ENCODE measurements at regions not wholly inside any gene's neighbourhood (a gene's known extent, or its start where the extent isn't known, plus 50 kb on each side); places are given as distances from the start of the nearest gene placed in this dataset.

DNA sequence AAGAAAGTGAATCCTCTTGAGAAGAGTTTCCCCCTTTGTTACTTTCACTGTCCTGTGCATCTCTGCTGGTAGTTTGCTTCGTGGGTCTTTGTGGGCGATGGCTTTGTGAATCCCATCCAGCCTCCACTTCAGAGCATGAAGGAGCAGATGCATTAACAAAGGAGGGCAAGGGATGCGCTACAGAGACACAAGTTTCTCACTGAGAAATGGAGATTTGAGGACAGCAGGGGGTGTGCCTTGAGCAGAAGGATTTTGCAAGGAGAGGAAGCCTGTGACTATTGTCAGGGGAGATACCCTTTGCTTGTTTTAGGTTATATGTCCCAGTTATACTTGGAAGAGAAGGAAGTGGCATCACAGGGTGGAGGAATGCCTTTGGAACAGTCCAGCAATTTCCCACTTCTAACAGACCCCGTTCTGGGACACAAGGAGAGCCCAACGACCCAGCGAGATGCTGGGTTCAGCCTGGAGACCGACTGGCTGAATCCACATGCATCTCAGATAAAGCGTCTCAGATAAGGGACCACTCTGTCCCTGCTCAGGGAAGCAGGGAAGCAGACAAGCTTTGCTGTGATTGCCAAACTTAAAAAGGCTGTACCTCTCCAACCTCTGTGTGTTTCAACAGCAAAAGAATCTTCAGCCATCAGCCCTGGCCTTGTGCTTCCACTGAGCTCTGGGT lies 314.6 kb upstream of the GATB start:
- DNase-seq (ENCODE audit: low spot score): no peak

DNA sequence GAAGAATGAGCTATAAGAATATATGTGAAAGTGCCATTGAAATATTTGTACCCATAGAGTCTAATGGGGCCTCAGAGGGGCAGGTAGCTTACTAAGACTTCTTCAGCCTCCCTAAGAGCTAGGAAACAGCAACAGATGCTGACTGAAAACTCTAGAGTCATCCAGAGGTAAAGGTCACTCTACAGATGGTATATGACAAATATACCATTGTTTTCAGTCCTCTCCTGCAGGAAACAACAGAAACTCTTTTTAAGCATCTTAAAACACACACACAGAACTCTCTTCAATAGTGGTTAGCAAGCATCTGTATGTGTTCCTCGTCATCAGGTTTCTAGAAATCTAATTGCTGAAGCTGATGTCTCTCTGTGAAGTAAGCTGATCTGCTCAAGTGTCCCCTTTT lies 313.8 kb upstream of the GATB start:
- Histone ChIP-seq H3K4me1 (replicated peaks) (no peaks in the 10 kb centered on the region), H3K36me3 (no peaks in the 10 kb centered on the region), H3K27me3 (replicated peaks; ENCODE audit: insufficient read depth) (no peaks in the 10 kb centered on the region), H3K27ac (no peak overlapping the region), H3K9me3 (no peaks in the 10 kb centered on the region), H3K4me3 (no peak overlapping the region)
- TF ChIP-seq POLR2AphosphoS5 (IDR thresholded peaks at IDR 0.05) (no peak), POLR2A (IDR thresholded peaks at IDR 0.05) (no peak)
- TF ChIP-seq, protein P1, sequence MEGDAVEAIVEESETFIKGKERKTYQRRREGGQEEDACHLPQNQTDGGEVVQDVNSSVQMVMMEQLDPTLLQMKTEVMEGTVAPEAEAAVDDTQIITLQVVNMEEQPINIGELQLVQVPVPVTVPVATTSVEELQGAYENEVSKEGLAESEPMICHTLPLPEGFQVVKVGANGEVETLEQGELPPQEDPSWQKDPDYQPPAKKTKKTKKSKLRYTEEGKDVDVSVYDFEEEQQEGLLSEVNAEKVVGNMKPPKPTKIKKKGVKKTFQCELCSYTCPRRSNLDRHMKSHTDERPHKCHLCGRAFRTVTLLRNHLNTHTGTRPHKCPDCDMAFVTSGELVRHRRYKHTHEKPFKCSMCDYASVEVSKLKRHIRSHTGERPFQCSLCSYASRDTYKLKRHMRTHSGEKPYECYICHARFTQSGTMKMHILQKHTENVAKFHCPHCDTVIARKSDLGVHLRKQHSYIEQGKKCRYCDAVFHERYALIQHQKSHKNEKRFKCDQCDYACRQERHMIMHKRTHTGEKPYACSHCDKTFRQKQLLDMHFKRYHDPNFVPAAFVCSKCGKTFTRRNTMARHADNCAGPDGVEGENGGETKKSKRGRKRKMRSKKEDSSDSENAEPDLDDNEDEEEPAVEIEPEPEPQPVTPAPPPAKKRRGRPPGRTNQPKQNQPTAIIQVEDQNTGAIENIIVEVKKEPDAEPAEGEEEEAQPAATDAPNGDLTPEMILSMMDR (IDR thresholded peaks at IDR 0.05): no peak
- intact Hi-C loops (cut with DNase I): no loop called here
- no peak for DNase-seq (ENCODE audit: low spot score)
- whole genome bisulfite sequencing: 60% methylated on average over 1 of the region's 1 CpG

More for the DNA sequence above, 314.6 kb upstream of the GATB start:
- no peaks in the 10 kb centered on the region for H3K27me3 ChIP-seq (replicated peaks; ENCODE audit: insufficient read depth)
- intact Hi-C loops (cut with DNase I): no loop called here
- no peak overlapping the region for H3K27ac ChIP-seq
- no peak overlapping the region for H3K4me3 ChIP-seq
- no peaks in the 10 kb centered on the region for H3K4me1 ChIP-seq (replicated peaks)
- WGBS: 75% methylated on average over 8 of the region's 8 CpGs
- no peak for TF ChIP-seq POLR2AphosphoS5 (IDR thresholded peaks at IDR 0.05)
- TF ChIP-seq, protein P1 (IDR thresholded peaks at IDR 0.05): no peak
- TF ChIP-seq POLR2A (IDR thresholded peaks at IDR 0.05): no peak
- H3K36me3 ChIP-seq: no peaks in the 10 kb centered on the region
- H3K9me3 ChIP-seq: no peaks in the 10 kb centered on the region

DNA sequence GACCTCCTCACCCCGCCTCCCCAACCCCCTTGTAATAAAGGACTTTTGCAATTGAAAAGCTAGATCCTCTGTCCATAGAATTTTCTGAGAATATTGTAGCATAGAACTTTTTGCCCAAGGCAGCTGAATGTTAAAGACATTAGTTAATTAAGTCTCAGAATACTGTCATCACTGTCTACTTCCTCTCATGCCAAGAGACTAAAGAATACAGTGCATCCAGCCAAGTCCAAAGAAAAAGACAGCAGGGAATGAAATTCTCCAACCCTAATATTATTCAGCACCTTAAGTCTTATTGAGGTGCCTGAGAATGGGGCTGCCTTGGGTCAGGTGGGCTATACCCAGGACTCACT lies 313.3 kb upstream of the GATB start:
- intact Hi-C loops (cut with DNase I): no loop called here
- Histone ChIP-seq H3K27me3 (replicated peaks; ENCODE audit: insufficient read depth) (no peaks in the 10 kb centered on the region), H3K9me3 (no peaks in the 10 kb centered on the region), H3K27ac (no peak overlapping the region), H3K4me1 (replicated peaks) (no peaks in the 10 kb centered on the region), H3K4me3 (no peak overlapping the region), H3K36me3 (no peaks in the 10 kb centered on the region)
- WGBS: 67% methylated on average over 1 of the region's 1 CpG
- no peak for DNase-seq (ENCODE audit: low spot score)
- TF ChIP-seq POLR2AphosphoS5 (IDR thresholded peaks at IDR 0.05): no peak

DNA sequence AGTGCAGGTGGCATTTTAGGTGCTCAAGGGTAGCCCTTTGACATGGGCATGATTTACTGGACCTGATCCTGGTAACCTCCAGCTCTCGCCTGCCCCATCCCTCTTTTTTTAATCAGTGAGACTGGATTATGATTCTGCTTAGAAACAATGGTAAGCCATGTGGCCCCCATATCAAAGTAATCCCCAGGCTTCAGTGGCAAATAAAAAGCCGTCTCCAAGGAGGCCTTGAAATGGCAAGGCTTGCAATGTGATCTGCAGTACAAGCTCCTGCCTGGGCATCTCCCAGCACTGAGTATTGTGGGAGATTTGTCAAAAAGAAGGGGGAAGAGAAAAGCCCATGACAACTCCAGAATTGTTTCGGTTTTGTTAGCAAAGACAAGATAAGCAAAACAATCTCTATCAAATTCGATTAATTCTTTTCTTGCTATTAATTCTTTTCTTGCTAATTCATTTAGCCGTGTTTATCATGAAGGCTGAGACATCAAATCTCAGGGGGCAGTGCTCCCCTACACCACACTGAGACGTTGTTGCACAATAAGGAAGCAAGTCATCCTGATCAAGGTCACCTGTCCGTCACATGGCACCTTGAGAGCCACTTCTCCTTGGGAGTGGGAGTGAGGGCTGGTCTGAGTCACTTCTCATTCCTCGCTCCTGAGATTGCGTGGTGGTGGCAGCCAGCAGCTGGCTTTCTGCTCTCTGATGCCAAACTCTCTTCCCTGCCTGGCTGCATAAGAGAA lies 312.7 kb upstream of the GATB start:
- Histone ChIP-seq H3K4me3 (no peak overlapping the region), H3K27ac (no peak overlapping the region), H3K4me1 (replicated peaks) (no peaks in the 10 kb centered on the region), H3K27me3 (replicated peaks; ENCODE audit: insufficient read depth) (no peaks in the 10 kb centered on the region), H3K9me3 (no peaks in the 10 kb centered on the region), H3K36me3 (no peaks in the 10 kb centered on the region)
- 76% methylated on average over 9 of the region's 9 CpGs for WGBS
- no peak for DNase-seq (ENCODE audit: low spot score)
- intact Hi-C loops (cut with DNase I): no loop called here
- TF ChIP-seq POLR2AphosphoS5 (IDR thresholded peaks at IDR 0.05) (no peak), POLR2A (IDR thresholded peaks at IDR 0.05) (no peak)
- TF ChIP-seq, protein P1 (IDR thresholded peaks at IDR 0.05): no peak

DNA sequence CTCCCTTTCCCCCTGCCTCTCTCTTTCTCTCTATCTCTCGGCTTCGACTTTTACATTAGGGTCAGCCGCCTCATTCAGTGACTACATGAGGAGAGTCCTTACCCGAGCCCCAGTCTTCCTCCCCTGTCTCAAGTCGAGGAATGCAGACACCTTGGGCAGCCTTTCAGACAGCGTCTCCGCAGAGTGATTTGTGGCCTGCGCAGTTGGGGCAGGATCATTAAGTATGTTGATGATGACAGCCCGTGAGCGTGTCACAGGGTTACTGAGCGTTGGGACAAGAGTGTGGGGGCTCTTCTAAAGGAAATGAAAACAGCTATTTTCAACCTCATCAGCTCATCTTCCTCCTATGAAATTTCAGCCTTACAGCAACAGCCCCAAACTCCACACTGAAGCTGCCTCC lies 312.1 kb upstream of the GATB start:
- DNase-seq (ENCODE audit: low spot score): no peak
- TF ChIP-seq POLR2A (IDR thresholded peaks at IDR 0.05) (no peak), POLR2AphosphoS5 (IDR thresholded peaks at IDR 0.05) (no peak)
- TF ChIP-seq, protein P1 (IDR thresholded peaks at IDR 0.05): no peak
- no peaks in the 10 kb centered on the region for H3K4me1 ChIP-seq (replicated peaks)
- no peak overlapping the region for H3K27ac ChIP-seq
- H3K4me3 ChIP-seq: no peak overlapping the region
- no peaks in the 10 kb centered on the region for H3K36me3 ChIP-seq
- no peaks in the 10 kb centered on the region for H3K27me3 ChIP-seq (replicated peaks; ENCODE audit: insufficient read depth)
- intact Hi-C loops (cut with DNase I): no loop called here
- WGBS: 89% methylated on average over 11 of the region's 11 CpGs
- H3K9me3 ChIP-seq: no peaks in the 10 kb centered on the region
